Endothelial cell (in vitro differentiated cells): ENCODE measurements at regions not wholly inside any gene's neighbourhood (a gene's known extent, or its start where the extent isn't known, plus 50 kb on each side); places are given as distances from the start of the nearest gene placed in this dataset.
"Not testable (repeated sequence)": the region's sequence is repeated elsewhere in the genome, so short reads cannot be mapped to it uniquely, and the experiment has no call there.

Source experiments
- DNase-seq: peaks from one replicate; pipeline ENCODE4 v3.0.0; 2021; ENCODE audit warnings: low spot score
- H3K27ac Mint-ChIP-seq: one replicate; pipeline ENCODE4 v1.8.0; 2021; ENCODE audit warnings: mixed read lengths, inconsistent platforms; ENCODE audit not compliant: unreplicated experiment
- H3K27me3 Mint-ChIP-seq: one replicate; pipeline ENCODE4 v1.8.0; 2021; ENCODE audit warnings: mild to moderate bottlenecking, moderate library complexity, mixed read lengths, inconsistent platforms; ENCODE audit not compliant: unreplicated experiment
- H3K36me3 Mint-ChIP-seq: one replicate; pipeline ENCODE4 v1.8.0; 2021; ENCODE audit warnings: mild to moderate bottlenecking, low read depth, mixed read lengths, inconsistent platforms; ENCODE audit not compliant: unreplicated experiment
- H3K4me1 Mint-ChIP-seq: one replicate; pipeline ENCODE4 v1.8.0; 2021; ENCODE audit warnings: mild to moderate bottlenecking, mixed read lengths, inconsistent platforms; ENCODE audit not compliant: unreplicated experiment
- H3K4me3 Mint-ChIP-seq: one replicate; pipeline ENCODE4 v1.8.0; 2021; ENCODE audit warnings: mild to moderate bottlenecking, mixed read lengths, inconsistent platforms; ENCODE audit not compliant: unreplicated experiment
- H3K9me3 Mint-ChIP-seq: one replicate; pipeline ENCODE4 v1.8.0; 2021; ENCODE audit warnings: mixed read lengths, inconsistent platforms; ENCODE audit not compliant: unreplicated experiment
- TF ChIP-seq, protein P1 (sequence below): fragments of 200-600 bp; sonication (generic); IDR thresholded peaks from one replicate; pipeline ENCODE4 v1.5.0; 2021; ENCODE audit warnings: antibody characterized with exemption; ENCODE audit not compliant: unreplicated experiment

- H3K9me3 Mint-ChIP-seq, H3K4me1 Mint-ChIP-seq, H3K27ac Mint-ChIP-seq, H3K4me3 Mint-ChIP-seq, H3K27me3 Mint-ChIP-seq, DNase-seq, H3K36me3 Mint-ChIP-seq: not testable (repeated sequence)
Observed at GRCh38 chr22:22338778-22339177, 94.2 kb downstream of the VPREB1 start.

DNA sequence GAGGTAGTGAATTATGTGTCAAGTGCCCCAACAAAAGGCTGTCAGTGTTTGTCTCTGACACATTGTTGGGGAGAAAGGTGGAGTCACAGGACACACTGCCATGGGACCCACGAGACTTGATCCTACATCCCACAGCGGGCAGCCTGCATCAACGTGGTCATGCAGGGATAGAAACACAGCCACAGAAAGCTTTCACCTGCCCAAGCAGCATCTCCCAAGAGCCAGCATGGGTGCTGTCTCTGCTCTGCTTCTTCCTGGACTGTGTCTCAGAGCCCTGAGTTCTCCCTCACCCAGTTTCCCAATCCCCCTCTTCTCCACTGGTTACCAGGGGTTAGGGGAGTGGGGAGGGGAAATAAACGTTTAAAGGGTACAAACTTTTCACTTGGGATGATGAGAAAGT is 97.2 kb downstream of the VPREB1 start:
- no peak for DNase-seq
- Mint-ChIP-seq H3K4me1 (peaks cover 5% of the 10 kb centered on the region), H3K27me3 (peaks cover 2% of the 10 kb centered on the region), H3K4me3 (no peak overlapping the region), H3K27ac (no peak overlapping the region), H3K36me3 (no peaks in the 10 kb centered on the region), H3K9me3 (no peaks in the 10 kb centered on the region)
- TF ChIP-seq, protein P1, sequence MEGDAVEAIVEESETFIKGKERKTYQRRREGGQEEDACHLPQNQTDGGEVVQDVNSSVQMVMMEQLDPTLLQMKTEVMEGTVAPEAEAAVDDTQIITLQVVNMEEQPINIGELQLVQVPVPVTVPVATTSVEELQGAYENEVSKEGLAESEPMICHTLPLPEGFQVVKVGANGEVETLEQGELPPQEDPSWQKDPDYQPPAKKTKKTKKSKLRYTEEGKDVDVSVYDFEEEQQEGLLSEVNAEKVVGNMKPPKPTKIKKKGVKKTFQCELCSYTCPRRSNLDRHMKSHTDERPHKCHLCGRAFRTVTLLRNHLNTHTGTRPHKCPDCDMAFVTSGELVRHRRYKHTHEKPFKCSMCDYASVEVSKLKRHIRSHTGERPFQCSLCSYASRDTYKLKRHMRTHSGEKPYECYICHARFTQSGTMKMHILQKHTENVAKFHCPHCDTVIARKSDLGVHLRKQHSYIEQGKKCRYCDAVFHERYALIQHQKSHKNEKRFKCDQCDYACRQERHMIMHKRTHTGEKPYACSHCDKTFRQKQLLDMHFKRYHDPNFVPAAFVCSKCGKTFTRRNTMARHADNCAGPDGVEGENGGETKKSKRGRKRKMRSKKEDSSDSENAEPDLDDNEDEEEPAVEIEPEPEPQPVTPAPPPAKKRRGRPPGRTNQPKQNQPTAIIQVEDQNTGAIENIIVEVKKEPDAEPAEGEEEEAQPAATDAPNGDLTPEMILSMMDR: no peak

GRCh38 chr22:22342697-22343580 is 98.4 kb downstream of the VPREB1 start:
- DNase-seq: peak; percentile 62
- Mint-ChIP-seq H3K27ac (no peak overlapping the region), H3K27me3 (peaks cover 2% of the 10 kb centered on the region), H3K4me3 (no peak overlapping the region), H3K9me3 (no peaks in the 10 kb centered on the region), H3K36me3 (no peaks in the 10 kb centered on the region), H3K4me1 (peaks cover 5% of the 10 kb centered on the region)
- TF ChIP-seq, protein P1: peak; percentile 94

DNA sequence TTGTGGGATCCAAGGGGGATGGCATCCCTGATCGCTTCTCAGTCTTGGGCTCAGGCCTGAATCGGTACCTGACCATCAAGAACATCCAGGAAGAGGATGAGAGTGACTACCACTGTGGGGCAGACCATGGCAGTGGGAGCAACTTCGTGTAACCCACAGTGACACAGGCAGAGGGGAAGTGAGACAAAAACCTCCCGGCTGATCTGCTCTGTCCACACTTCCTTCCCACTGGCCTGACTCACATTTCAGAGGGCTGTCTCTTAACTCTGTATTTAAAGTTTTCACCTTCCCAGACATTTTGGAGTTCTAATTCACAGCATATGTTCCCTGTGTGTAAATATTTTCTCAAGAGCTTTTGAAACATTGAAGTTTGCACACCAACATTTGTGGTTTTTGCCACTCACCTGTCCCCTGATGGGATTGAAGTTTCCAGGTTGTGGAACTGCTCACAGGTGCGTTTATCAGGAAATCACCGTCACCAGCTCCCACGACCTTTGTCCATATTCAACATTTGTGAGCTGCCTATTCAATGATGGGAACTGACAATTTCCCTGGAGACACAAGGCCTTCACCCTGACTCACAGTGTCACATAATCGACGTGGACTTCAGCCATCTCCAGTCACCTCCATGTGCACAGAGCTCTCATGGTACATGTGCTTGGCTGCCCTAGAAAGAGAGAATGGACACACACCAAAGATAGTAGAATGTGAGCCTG is 99.2 kb downstream of the VPREB1 start:
- H3K27ac Mint-ChIP-seq: no peak overlapping the region
- DNase-seq: no peak
- H3K4me1 Mint-ChIP-seq: peaks cover 5% of the 10 kb centered on the region
- no peak overlapping the region for H3K4me3 Mint-ChIP-seq
- no peaks in the 10 kb centered on the region for H3K9me3 Mint-ChIP-seq
- H3K27me3 Mint-ChIP-seq: peaks cover 2% of the 10 kb centered on the region
- TF ChIP-seq, protein P1: no peak
- H3K36me3 Mint-ChIP-seq: no peaks in the 10 kb centered on the region

- no peaks in the 10 kb centered on the region for H3K9me3 Mint-ChIP-seq
- no peaks in the 10 kb centered on the region for H3K36me3 Mint-ChIP-seq
- peaks cover 6% of the 10 kb centered on the region for H3K27me3 Mint-ChIP-seq
- peaks cover 8% of the 10 kb centered on the region for H3K4me1 Mint-ChIP-seq
- H3K27ac Mint-ChIP-seq: no peak overlapping the region
- TF ChIP-seq, protein P1: no peak
- H3K4me3 Mint-ChIP-seq: no peak overlapping the region
- no peak for DNase-seq
Observed at GRCh38 chr22:22344430-22344829, 99.8 kb downstream of the VPREB1 start.
